ENCODE measurements at regions not wholly inside any gene's neighbourhood (a gene's known extent, or its start where the extent isn't known, plus 50 kb on each side); places are given as distances from the start of the nearest gene placed in this dataset.

DNA sequence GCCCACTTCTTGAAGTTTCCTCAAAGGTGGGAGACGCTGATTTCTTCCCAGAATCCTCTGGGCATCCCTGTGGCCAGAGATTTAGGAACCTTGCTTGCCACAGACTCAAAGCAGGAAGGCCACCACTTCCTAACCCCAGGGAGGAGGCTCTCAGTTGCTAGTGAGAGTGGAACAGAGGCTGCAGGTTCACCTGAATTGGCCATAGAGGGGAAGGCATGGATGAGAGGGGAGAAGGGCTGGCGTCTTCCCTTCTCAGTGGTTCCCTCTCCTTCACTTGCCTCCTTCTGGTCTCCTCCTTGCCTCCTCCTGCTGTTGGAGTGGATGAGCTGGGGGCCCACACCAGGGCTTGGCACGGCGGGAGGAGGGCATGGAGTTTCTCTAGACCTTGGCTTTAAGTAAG is 185.7 kb downstream of the ADAMTS15 start:
- no peaks in the 10 kb centered on the region for H3K9me3 ChIP-seq (ENCODE audit: control insufficient read depth, low read length)
- DNase-seq, result no peak
- intact Hi-C loops (cut with DNase I), result no loop called here
- ATAC-seq (ENCODE audit: low FRiP score), result no peak
- no peak overlapping the region for H3K4me3 ChIP-seq (ENCODE audit: low read length in 2 of 2)
- H3K4me1 ChIP-seq (ENCODE audit: control insufficient read depth in 1 of 2, insufficient read depth in 2 of 2, low read length in 2 of 2), result peaks cover 0 to 2% of the 10 kb centered on the region in 2 donors
- no peak overlapping the region for H3K27ac ChIP-seq (ENCODE audit: low read depth in 1 of 2, low read length in 2 of 2)
- WGBS, 2 donors, result 90 to 95% methylated on average over 4 of the region's 4 CpGs
- H3K27me3 ChIP-seq (ENCODE audit: control insufficient read depth in 1 of 2, insufficient read depth in 2 of 2, low read length in 1 of 2), result no peaks in the 10 kb centered on the region
- no peaks in the 10 kb centered on the region for H3K36me3 ChIP-seq (ENCODE audit: control insufficient read depth in 1 of 2, insufficient read depth in 2 of 2, low read length in 1 of 2)

GRCh38 chr11:130634961-130635473 is 186.6 kb downstream of the ADAMTS15 start:
- 9 to 13% methylated on average over 11 of the region's 11 CpGs for WGBS, 2 donors
- ATAC-seq (ENCODE audit: low FRiP score), result peak; percentile 72

GRCh38 chr11:130635937-130636630 is 187.6 kb downstream of the ADAMTS15 start:
- DNase-seq (no peak), ATAC-seq (ENCODE audit: low FRiP score) (no peak)
- no peaks in the 10 kb centered on the region for H3K27me3 ChIP-seq (ENCODE audit: control insufficient read depth in 1 of 2, insufficient read depth in 2 of 2, low read length in 1 of 2)
- no peaks in the 10 kb centered on the region for H3K36me3 ChIP-seq (ENCODE audit: control insufficient read depth in 1 of 2, insufficient read depth in 2 of 2, low read length in 1 of 2)
- no peaks in the 10 kb centered on the region for H3K9me3 ChIP-seq (ENCODE audit: control insufficient read depth, low read length)
- peaks cover 0 to 2% of the 10 kb centered on the region in 2 donors for H3K4me1 ChIP-seq (ENCODE audit: control insufficient read depth in 1 of 2, insufficient read depth in 2 of 2, low read length in 2 of 2)
- no peak overlapping the region for H3K27ac ChIP-seq (ENCODE audit: low read depth in 1 of 2, low read length in 2 of 2)
- 93 to 95% methylated on average over 5 of the region's 5 CpGs for WGBS, 2 donors
- H3K4me3 ChIP-seq (ENCODE audit: low read length in 2 of 2), result no peak overlapping the region
- intact Hi-C loops (cut with DNase I), result no loop called here

More at GRCh38 chr11:130634961-130635473, 186.6 kb downstream of the ADAMTS15 start:
- no peaks in the 10 kb centered on the region for H3K9me3 ChIP-seq (ENCODE audit: control insufficient read depth, low read length)
- H3K4me3 ChIP-seq (ENCODE audit: low read length in 2 of 2), result no peak overlapping the region
- intact Hi-C loops (cut with DNase I), result no loop called here
- DNase-seq, result peak in 1 of 2 donors; percentile 68
- H3K27me3 ChIP-seq (ENCODE audit: control insufficient read depth in 1 of 2, insufficient read depth in 2 of 2, low read length in 1 of 2), result no peaks in the 10 kb centered on the region
- H3K4me1 ChIP-seq (ENCODE audit: control insufficient read depth in 1 of 2, insufficient read depth in 2 of 2, low read length in 2 of 2), result peaks cover 0 to 2% of the 10 kb centered on the region in 2 donors
- no peaks in the 10 kb centered on the region for H3K36me3 ChIP-seq (ENCODE audit: control insufficient read depth in 1 of 2, insufficient read depth in 2 of 2, low read length in 1 of 2)
- H3K27ac ChIP-seq (ENCODE audit: low read depth in 1 of 2, low read length in 2 of 2), result no peak overlapping the region

- DNase-seq, result no peak
- Histone ChIP-seq H3K4me1 (ENCODE audit: control insufficient read depth in 1 of 2, insufficient read depth in 2 of 2, low read length in 2 of 2) (peaks cover 0 to 2% of the 10 kb centered on the region in 2 donors), H3K27me3 (ENCODE audit: control insufficient read depth in 1 of 2, insufficient read depth in 2 of 2, low read length in 1 of 2) (no peaks in the 10 kb centered on the region), H3K27ac (ENCODE audit: low read depth in 1 of 2, low read length in 2 of 2) (no peak overlapping the region), H3K4me3 (ENCODE audit: low read length in 2 of 2) (no peak overlapping the region), H3K36me3 (ENCODE audit: control insufficient read depth in 1 of 2, insufficient read depth in 2 of 2, low read length in 1 of 2) (no peaks in the 10 kb centered on the region), H3K9me3 (ENCODE audit: control insufficient read depth, low read length) (no peaks in the 10 kb centered on the region)
- WGBS, 2 donors, result 71 to 79% methylated on average over 9 of the region's 9 CpGs
- no peak for ATAC-seq (ENCODE audit: low FRiP score)
- intact Hi-C loops (cut with DNase I), result no loop called here
These were observed 188.4 kb downstream of the ADAMTS15 start for GRCh38 chr11:130636722-130637464.

GRCh38 chr11:130637566-130637965 is 189.1 kb downstream of the ADAMTS15 start:
- Histone ChIP-seq H3K4me3 (ENCODE audit: low read length in 2 of 2) (no peak overlapping the region), H3K4me1 (ENCODE audit: control insufficient read depth in 1 of 2, insufficient read depth in 2 of 2, low read length in 2 of 2) (peaks cover 0 to 2% of the 10 kb centered on the region in 2 donors), H3K27me3 (ENCODE audit: control insufficient read depth in 1 of 2, insufficient read depth in 2 of 2, low read length in 1 of 2) (no peaks in the 10 kb centered on the region), H3K9me3 (ENCODE audit: control insufficient read depth, low read length) (no peaks in the 10 kb centered on the region), H3K27ac (ENCODE audit: low read depth in 1 of 2, low read length in 2 of 2) (no peak overlapping the region), H3K36me3 (ENCODE audit: control insufficient read depth in 1 of 2, insufficient read depth in 2 of 2, low read length in 1 of 2) (no peaks in the 10 kb centered on the region)
- ATAC-seq (ENCODE audit: low FRiP score) (no peak), DNase-seq (no peak)
- intact Hi-C loops (cut with DNase I), result no loop called here
- WGBS, 2 donors, result 88 to 93% methylated on average over 7 of the region's 7 CpGs

DNA sequence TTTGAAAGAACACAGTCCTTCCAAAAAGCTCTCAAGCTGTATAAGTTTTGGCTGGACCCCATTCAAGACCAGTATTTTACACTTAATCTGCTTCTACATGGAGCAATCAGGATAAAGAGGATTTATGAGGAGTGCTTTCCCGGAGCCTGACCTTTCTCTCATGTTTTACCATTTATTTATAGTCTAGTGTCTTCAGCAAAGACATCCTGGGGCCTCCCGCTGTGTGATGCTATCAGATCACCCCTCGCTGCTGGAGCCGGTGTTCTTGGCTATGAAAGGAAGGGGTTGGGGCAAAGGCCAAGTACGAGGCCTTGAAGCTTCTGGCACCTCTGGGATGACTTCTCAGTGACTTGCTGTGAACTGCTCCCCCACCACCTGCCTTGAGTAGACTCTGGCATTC is 189.6 kb downstream of the ADAMTS15 start:
- H3K27me3 ChIP-seq (ENCODE audit: control insufficient read depth in 1 of 2, insufficient read depth in 2 of 2, low read length in 1 of 2), result no peaks in the 10 kb centered on the region
- H3K36me3 ChIP-seq (ENCODE audit: control insufficient read depth in 1 of 2, insufficient read depth in 2 of 2, low read length in 1 of 2), result no peaks in the 10 kb centered on the region
- H3K4me3 ChIP-seq (ENCODE audit: low read length in 2 of 2), result no peak overlapping the region
- WGBS, 2 donors, result 43 to 63% methylated on average over 5 of the region's 5 CpGs
- intact Hi-C loops (cut with DNase I), result no loop called here
- H3K4me1 ChIP-seq (ENCODE audit: control insufficient read depth in 1 of 2, insufficient read depth in 2 of 2, low read length in 2 of 2), result peaks cover 0 to 2% of the 10 kb centered on the region in 2 donors
- ATAC-seq (ENCODE audit: low FRiP score) (no peak), DNase-seq (no peak)
- no peaks in the 10 kb centered on the region for H3K9me3 ChIP-seq (ENCODE audit: control insufficient read depth, low read length)
- H3K27ac ChIP-seq (ENCODE audit: low read depth in 1 of 2, low read length in 2 of 2), result no peak overlapping the region

GRCh38 chr11:130638624-130639023 is 190.2 kb downstream of the ADAMTS15 start:
- Histone ChIP-seq H3K9me3 (ENCODE audit: control insufficient read depth, low read length) (no peaks in the 10 kb centered on the region), H3K27me3 (ENCODE audit: control insufficient read depth in 1 of 2, insufficient read depth in 2 of 2, low read length in 1 of 2) (no peaks in the 10 kb centered on the region), H3K4me1 (ENCODE audit: control insufficient read depth in 1 of 2, insufficient read depth in 2 of 2, low read length in 2 of 2) (peaks cover 0 to 2% of the 10 kb centered on the region in 2 donors), H3K36me3 (ENCODE audit: control insufficient read depth in 1 of 2, insufficient read depth in 2 of 2, low read length in 1 of 2) (no peaks in the 10 kb centered on the region), H3K4me3 (ENCODE audit: low read length in 2 of 2) (no peak overlapping the region), H3K27ac (ENCODE audit: low read depth in 1 of 2, low read length in 2 of 2) (no peak overlapping the region)
- DNase-seq (no peak), ATAC-seq (ENCODE audit: low FRiP score) (no peak)
- WGBS, 2 donors, result 90 to 95% methylated on average over 3 of the region's 3 CpGs
- intact Hi-C loops (cut with DNase I), result no loop called here

DNA sequence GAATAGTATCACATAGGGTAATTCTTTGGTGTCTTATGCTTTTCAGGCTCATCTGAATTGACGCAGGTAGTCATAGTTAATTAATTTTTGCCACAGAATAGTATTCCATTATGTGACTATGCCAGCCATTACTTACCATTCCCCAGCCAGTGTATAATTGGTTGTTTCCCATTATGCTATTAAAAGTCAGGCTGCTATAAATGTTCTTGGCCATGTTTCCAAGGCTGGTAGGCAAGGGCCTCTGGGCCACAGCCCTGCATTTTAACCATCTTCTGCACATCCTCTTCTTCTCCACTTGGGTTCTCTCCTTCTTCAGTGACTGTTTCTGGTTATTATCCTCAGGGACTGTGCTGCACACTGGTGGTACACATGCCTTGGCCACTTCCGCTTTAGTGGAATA is 190.9 kb downstream of the ADAMTS15 start:
- intact Hi-C loops (cut with DNase I), result no loop called here
- DNase-seq (no peak), ATAC-seq (ENCODE audit: low FRiP score) (no peak)
- H3K27ac ChIP-seq (ENCODE audit: low read depth in 1 of 2, low read length in 2 of 2), result no peak overlapping the region
- H3K27me3 ChIP-seq (ENCODE audit: control insufficient read depth in 1 of 2, insufficient read depth in 2 of 2, low read length in 1 of 2), result no peaks in the 10 kb centered on the region
- H3K4me3 ChIP-seq (ENCODE audit: low read length in 2 of 2), result no peak overlapping the region
- peaks cover 0 to 2% of the 10 kb centered on the region in 2 donors for H3K4me1 ChIP-seq (ENCODE audit: control insufficient read depth in 1 of 2, insufficient read depth in 2 of 2, low read length in 2 of 2)
- H3K36me3 ChIP-seq (ENCODE audit: control insufficient read depth in 1 of 2, insufficient read depth in 2 of 2, low read length in 1 of 2), result no peaks in the 10 kb centered on the region
- H3K9me3 ChIP-seq (ENCODE audit: control insufficient read depth, low read length), result no peaks in the 10 kb centered on the region
- WGBS, 2 donors, result 92 to 94% methylated on average over 2 of the region's 2 CpGs

DNA sequence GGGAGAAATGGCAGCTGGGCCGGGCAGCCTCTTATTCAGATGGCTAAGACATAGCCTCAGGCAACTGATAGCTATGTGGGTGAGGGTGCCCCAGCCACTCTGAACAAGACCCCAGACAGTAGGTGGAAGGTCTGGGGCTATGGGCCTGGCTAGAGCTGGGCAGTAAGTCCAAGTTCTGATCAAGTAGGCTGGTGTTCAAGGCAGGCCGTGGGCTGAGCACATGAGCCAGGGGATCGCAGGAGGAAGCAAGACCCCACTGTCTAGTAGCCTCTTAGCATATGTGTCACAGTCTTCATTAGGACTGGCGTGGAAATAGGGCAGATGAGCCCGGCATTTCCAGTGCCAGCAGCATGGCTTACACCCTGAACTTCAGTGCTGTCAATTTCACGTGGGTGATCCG is 192.1 kb downstream of the ADAMTS15 start:
- Histone ChIP-seq H3K27ac (ENCODE audit: low read depth in 1 of 2, low read length in 2 of 2) (no peak overlapping the region), H3K4me3 (ENCODE audit: low read length in 2 of 2) (no peak overlapping the region), H3K4me1 (ENCODE audit: control insufficient read depth in 1 of 2, insufficient read depth in 2 of 2, low read length in 2 of 2) (no peaks in the 10 kb centered on the region), H3K9me3 (ENCODE audit: control insufficient read depth, low read length) (no peaks in the 10 kb centered on the region), H3K36me3 (ENCODE audit: control insufficient read depth in 1 of 2, insufficient read depth in 2 of 2, low read length in 1 of 2) (no peaks in the 10 kb centered on the region), H3K27me3 (ENCODE audit: control insufficient read depth in 1 of 2, insufficient read depth in 2 of 2, low read length in 1 of 2) (no peaks in the 10 kb centered on the region)
- DNase-seq, result no peak
- no peak for ATAC-seq (ENCODE audit: low FRiP score)
- WGBS, 2 donors, result 98 to 99% methylated on average over 7 of the region's 7 CpGs
- intact Hi-C loops (cut with DNase I), result no loop called here
